Activated CD4-positive, alpha-beta memory T cell treated with anti-CD3 and anti-CD28 coated beads for 36 hours (primary cell): ENCODE measurements at regions not wholly inside any gene's neighbourhood (a gene's known extent, or its start where the extent isn't known, plus 50 kb on each side); places are given as distances from the start of the nearest gene placed in this dataset.

Experiments used
- CTCF ChIA-PET: fragments of 350-600 bp; sonication (Branson Sonifier 250); formaldehyde crosslinking; loops from one replicate; lab custom pipeline; 2021; ENCODE audit warnings: antibody characterized with exemption, inconsistent platforms; lab: Charles Lee
- POLR2A ChIA-PET: fragments of 350-600 bp; sonication (Branson Sonifier 250); formaldehyde crosslinking; loops from one replicate; lab custom pipeline; 2021; ENCODE audit warnings: antibody characterized with exemption; lab: Charles Lee
- DNase-seq: peaks from one replicate; pipeline ENCODE4 v3.0.0-alpha.2; 2020
- H3K27ac Mint-ChIP-seq: one replicate; pipeline ENCODE4 v1.8.0; 2021; ENCODE audit warnings: mixed read lengths
- H3K27me3 Mint-ChIP-seq: one replicate; pipeline ENCODE4 v1.8.0; 2021; ENCODE audit warnings: mixed read lengths
- H3K36me3 Mint-ChIP-seq: one replicate; pipeline ENCODE4 v1.8.0; 2021; ENCODE audit warnings: mixed read lengths
- H3K4me1 Mint-ChIP-seq: one replicate; pipeline ENCODE4 v1.8.0; 2021; ENCODE audit warnings: low read depth, mixed read lengths
- H3K4me3 Mint-ChIP-seq: one replicate; pipeline ENCODE4 v1.8.0; 2021; ENCODE audit warnings: mild to moderate bottlenecking, mixed read lengths
- H3K9me3 Mint-ChIP-seq: one replicate; pipeline ENCODE4 v1.8.0; 2021; ENCODE audit warnings: mixed read lengths
- intact Hi-C: fragments of 100-400 bp; cut with micrococcal nuclease; formaldehyde crosslinking; loops from one replicate; pipeline ENCODE4 v1.15.1; 2023

- ChIA-PET CTCF (no interaction called here), POLR2A (no interaction called here)
- no peaks in the 10 kb centered on the region for H3K36me3 Mint-ChIP-seq
These were observed 1461.6 kb downstream of the BRD1 start for GRCh38 chr22:48366056-48366455.

GRCh38 chr22:48365386-48365785, 1462.3 kb downstream of the BRD1 start:
- no peaks in the 10 kb centered on the region for H3K36me3 Mint-ChIP-seq
- intact Hi-C loops = no loop called here
- CTCF ChIA-PET = no interaction called here
- H3K27me3 Mint-ChIP-seq = no peaks in the 10 kb centered on the region
- H3K9me3 Mint-ChIP-seq = no peaks in the 10 kb centered on the region
- H3K4me1 Mint-ChIP-seq = no peaks in the 10 kb centered on the region
- POLR2A ChIA-PET = no interaction called here
- H3K27ac Mint-ChIP-seq = no peak overlapping the region
- DNase-seq = no peak
- H3K4me3 Mint-ChIP-seq = no peak overlapping the region

More at GRCh38 chr22:48366056-48366455, 1461.6 kb downstream of the BRD1 start:
- no peaks in the 10 kb centered on the region for H3K9me3 Mint-ChIP-seq
- H3K4me3 Mint-ChIP-seq = no peak overlapping the region
- H3K27me3 Mint-ChIP-seq = no peaks in the 10 kb centered on the region
- H3K4me1 Mint-ChIP-seq = no peaks in the 10 kb centered on the region
- intact Hi-C loops = no loop called here
- no peak overlapping the region for H3K27ac Mint-ChIP-seq
- no peak for DNase-seq

DNA sequence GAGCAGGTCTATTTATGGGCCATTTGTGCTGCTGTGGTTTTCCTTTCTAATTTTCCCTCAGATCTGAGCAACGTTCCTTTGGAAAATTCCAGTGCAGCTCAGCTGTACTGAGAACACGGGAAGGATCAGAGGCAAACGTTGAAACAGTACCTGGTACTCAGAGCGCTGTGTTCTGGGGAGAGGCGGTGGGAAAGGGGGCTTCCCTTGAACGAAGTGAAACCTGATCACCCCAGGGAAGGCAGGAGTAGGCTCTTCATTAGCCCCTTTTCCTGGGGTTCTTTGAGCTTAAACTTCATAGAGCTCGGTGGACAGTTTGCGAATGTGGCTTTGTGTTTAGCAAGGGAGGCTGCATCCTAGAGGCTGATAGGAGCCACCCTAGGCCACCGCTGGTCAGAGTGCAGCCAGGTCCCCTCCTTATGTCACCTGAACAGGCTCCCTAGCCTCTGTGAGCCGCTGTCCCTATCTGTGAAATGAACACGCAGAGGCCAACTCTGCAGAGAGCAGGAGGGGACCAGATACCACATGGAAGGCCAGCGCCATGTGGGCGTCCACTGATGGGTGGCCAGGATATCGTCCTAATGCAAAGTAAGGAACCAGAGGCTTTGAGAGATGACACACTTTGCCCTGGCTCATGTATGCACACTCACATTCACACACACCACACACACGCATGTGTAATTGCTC, 1464.8 kb downstream of the BRD1 start:
- Mint-ChIP-seq H3K9me3 (no peaks in the 10 kb centered on the region), H3K27me3 (no peaks in the 10 kb centered on the region), H3K27ac (no peak overlapping the region), H3K4me1 (no peaks in the 10 kb centered on the region), H3K4me3 (no peak overlapping the region), H3K36me3 (no peaks in the 10 kb centered on the region)
- no peak for DNase-seq
- POLR2A ChIA-PET = no interaction called here
- CTCF ChIA-PET = no interaction called here
- intact Hi-C loops = no loop called here

GRCh38 chr22:48361099-48361639, 1466.5 kb downstream of the BRD1 start:
- intact Hi-C loops = no loop called here
- ChIA-PET POLR2A (no interaction called here), CTCF (no interaction called here)
- Mint-ChIP-seq H3K27ac (no peak overlapping the region), H3K36me3 (no peaks in the 10 kb centered on the region), H3K9me3 (no peaks in the 10 kb centered on the region), H3K4me3 (no peak overlapping the region), H3K27me3 (peaks cover 6% of the 10 kb centered on the region), H3K4me1 (no peaks in the 10 kb centered on the region)
- no peak for DNase-seq

DNA sequence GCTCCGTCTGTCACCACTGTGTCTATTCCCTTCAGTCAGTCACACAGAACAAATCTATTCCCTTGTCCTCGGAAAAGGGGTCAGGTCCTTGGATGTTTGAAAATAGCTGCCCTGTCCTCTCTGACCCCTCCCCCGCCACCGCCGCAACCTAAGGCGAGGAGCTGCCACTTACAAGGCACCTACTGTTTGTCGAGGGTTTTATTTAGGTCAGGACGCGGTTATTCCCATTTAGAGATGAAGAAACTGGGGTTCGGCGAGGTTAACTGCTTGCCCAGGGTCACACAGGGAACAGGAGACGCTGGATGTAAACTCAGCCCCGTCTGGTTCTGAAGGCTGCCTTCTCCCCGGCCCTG, 1468.1 kb downstream of the BRD1 start:
- intact Hi-C loops = no loop called here
- no peak overlapping the region for H3K27ac Mint-ChIP-seq
- H3K4me3 Mint-ChIP-seq = no peak overlapping the region
- H3K27me3 Mint-ChIP-seq = peaks cover 7% of the 10 kb centered on the region
- H3K9me3 Mint-ChIP-seq = no peaks in the 10 kb centered on the region
- ChIA-PET POLR2A (no interaction called here), CTCF (no interaction called here)
- H3K4me1 Mint-ChIP-seq = no peaks in the 10 kb centered on the region
- DNase-seq = no peak
- H3K36me3 Mint-ChIP-seq = no peaks in the 10 kb centered on the region

DNA sequence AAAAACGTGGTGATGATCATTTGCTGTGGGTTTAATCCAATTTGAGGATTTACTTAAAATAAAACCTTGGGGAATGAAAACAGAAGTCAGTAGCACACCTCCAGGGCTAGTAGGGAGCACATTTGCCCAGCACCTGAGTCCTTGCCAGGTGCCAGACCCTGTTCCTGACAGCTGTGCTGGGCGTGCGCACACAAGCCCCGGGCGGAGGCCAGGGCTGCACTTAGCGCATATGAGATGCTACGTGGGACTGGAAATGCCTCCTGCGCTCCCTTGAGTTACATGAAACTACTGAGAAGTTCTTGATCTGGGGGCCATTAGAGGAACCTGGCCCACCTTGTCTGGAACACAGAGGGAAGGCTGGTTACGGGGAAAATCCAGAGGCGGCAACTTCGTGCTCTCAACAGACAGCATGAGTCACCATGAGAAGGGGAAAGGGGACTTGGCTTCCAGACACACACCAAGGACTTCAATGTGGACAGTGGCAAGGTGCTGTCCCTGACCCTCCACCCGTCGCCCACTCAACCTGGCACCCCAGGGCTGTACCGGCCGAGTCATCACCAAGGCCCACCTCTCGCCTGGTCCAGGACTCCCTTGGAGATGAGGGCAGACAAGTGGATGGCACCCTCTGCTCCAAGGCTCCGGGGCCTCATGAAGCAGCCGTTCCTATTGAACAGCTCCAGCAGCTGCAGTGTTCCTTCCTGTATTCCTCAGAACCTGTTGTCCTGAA, 1468.6 kb downstream of the BRD1 start:
- H3K4me3 Mint-ChIP-seq = no peak overlapping the region
- CTCF ChIA-PET = no interaction called here
- no peaks in the 10 kb centered on the region for H3K36me3 Mint-ChIP-seq
- no peak overlapping the region for H3K27ac Mint-ChIP-seq
- no peaks in the 10 kb centered on the region for H3K9me3 Mint-ChIP-seq
- H3K27me3 Mint-ChIP-seq = peaks cover 7% of the 10 kb centered on the region
- POLR2A ChIA-PET = no interaction called here
- no peaks in the 10 kb centered on the region for H3K4me1 Mint-ChIP-seq
- no peak for DNase-seq
- intact Hi-C loops = no loop called here

- ChIA-PET CTCF (no interaction called here), POLR2A (no interaction called here)
- H3K27ac Mint-ChIP-seq = no peak overlapping the region
These were observed 1469.7 kb downstream of the BRD1 start for GRCh38 chr22:48357961-48358360.

DNA sequence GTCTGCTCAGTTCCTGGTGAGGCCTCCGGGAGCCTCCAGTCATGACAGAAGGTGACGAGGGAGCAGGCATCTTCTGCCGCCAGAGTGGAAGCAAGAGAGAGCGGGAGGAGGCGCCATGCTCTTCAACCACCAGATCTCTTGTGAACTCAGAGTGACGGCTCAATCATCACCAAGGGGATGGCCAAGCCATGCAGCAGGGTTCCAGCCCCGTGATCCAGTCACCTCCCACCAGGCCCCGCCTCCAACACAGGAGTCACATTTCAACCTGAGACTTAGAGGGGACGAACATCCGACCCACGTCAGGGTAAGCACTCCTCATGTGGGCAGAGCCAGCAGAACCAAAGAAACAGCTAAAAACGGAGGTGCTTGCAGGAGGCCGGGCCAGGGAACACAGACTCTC, 1470.5 kb downstream of the BRD1 start:
- H3K9me3 Mint-ChIP-seq = no peaks in the 10 kb centered on the region
- no peak for DNase-seq
- CTCF ChIA-PET = no interaction called here

More at GRCh38 chr22:48357961-48358360, 1469.7 kb downstream of the BRD1 start:
- Mint-ChIP-seq H3K36me3 (no peaks in the 10 kb centered on the region), H3K4me1 (no peaks in the 10 kb centered on the region), H3K27me3 (peaks cover 7% of the 10 kb centered on the region), H3K9me3 (no peaks in the 10 kb centered on the region), H3K4me3 (no peak overlapping the region)
- intact Hi-C loops = no loop called here
- no peak for DNase-seq

DNA sequence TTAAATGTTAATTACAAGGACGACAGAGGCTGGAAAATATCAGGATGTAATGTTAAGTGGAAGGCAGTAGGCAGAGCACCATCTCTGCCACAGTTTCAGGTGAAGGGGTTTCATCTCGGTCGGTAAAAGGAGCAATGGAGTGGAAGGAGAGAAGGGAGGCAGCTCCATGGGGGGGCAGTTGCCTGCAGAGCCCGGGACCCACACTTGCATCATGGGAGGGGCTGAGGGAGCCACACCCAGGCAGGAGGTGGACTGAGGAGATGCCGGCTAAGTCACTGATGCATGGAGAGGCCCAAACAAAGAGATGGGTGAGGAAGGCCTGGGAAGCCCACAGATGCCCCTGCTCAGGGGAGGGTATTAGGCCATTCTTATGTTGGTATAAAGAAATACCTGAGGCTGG, 1470.9 kb downstream of the BRD1 start:
- Mint-ChIP-seq H3K9me3 (no peaks in the 10 kb centered on the region), H3K4me3 (no peak overlapping the region), H3K27me3 (peaks cover 7% of the 10 kb centered on the region), H3K4me1 (no peaks in the 10 kb centered on the region), H3K36me3 (no peaks in the 10 kb centered on the region), H3K27ac (no peak overlapping the region)
- DNase-seq = no peak
- ChIA-PET POLR2A (no interaction called here), CTCF (no interaction called here)
- intact Hi-C loops = no loop called here

More for the DNA sequence above, 1470.5 kb downstream of the BRD1 start:
- Mint-ChIP-seq H3K4me3 (no peak overlapping the region), H3K27me3 (peaks cover 7% of the 10 kb centered on the region), H3K27ac (no peak overlapping the region), H3K4me1 (no peaks in the 10 kb centered on the region), H3K36me3 (no peaks in the 10 kb centered on the region)
- POLR2A ChIA-PET = no interaction called here
- intact Hi-C loops = no loop called here

- no peak overlapping the region for H3K4me3 Mint-ChIP-seq
- peaks cover 9% of the 10 kb centered on the region for H3K27me3 Mint-ChIP-seq
- H3K36me3 Mint-ChIP-seq = no peaks in the 10 kb centered on the region
- ChIA-PET POLR2A (no interaction called here), CTCF (no interaction called here)
- no peaks in the 10 kb centered on the region for H3K4me1 Mint-ChIP-seq
- no peak overlapping the region for H3K27ac Mint-ChIP-seq
- no peak for DNase-seq
- H3K9me3 Mint-ChIP-seq = no peaks in the 10 kb centered on the region
- intact Hi-C loops = no loop called here
These were observed 1473.6 kb downstream of the BRD1 start for GRCh38 chr22:48354096-48354495.

DNA sequence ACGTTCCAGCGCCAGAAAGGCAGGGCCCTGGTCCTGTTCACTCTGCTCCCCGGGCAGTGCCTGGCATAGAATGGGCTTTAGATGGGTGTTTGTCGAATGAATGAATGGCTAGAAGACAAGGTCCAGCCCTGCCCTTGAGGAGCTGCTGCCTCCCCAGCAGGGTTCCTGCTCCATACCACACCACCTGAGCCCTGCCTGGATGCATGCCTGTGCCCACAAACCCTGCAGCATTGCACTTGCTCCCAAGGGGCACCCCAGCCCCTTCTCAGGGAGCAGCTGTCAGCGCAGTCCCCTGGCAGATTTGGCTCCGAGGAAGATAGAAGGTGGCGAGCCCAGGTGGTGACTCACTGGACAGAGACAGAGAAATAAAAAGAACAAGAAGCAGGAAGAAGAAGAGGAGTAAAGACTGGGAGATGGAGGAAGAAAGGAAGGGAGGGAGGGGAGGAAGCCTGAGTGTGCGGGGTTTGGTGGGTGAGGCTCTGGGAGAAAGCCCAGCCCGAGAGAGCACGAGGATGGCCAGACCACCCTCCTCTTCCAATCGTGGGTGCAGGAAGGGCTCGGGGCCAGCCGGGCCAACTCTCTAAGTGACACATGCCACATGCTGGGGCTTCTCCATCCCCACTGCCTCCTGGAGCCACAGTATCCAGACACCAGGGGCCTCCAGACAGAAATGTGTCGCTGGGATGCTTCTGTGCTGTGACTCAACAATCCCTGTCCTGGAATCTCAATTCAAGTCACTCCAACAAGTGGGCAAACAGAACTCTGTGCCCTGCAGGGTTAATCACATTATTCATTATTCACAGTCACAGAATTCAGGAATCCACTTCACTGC, 1474.3 kb downstream of the BRD1 start:
- CTCF ChIA-PET = no interaction called here
- no peaks in the 10 kb centered on the region for H3K4me1 Mint-ChIP-seq
- no peak for DNase-seq
- no peaks in the 10 kb centered on the region for H3K36me3 Mint-ChIP-seq
- peaks cover 9% of the 10 kb centered on the region for H3K27me3 Mint-ChIP-seq
- no peaks in the 10 kb centered on the region for H3K9me3 Mint-ChIP-seq
- intact Hi-C loops = no loop called here
- no peak overlapping the region for H3K4me3 Mint-ChIP-seq
- POLR2A ChIA-PET = no interaction called here
- no peak overlapping the region for H3K27ac Mint-ChIP-seq

GRCh38 chr22:48352086-48352911, 1475.4 kb downstream of the BRD1 start:
- ChIA-PET CTCF (no interaction called here), POLR2A (no interaction called here)
- H3K27me3 Mint-ChIP-seq = peaks cover 8% of the 10 kb centered on the region
- no peak for DNase-seq
- H3K36me3 Mint-ChIP-seq = no peaks in the 10 kb centered on the region
- intact Hi-C loops = no loop called here
- no peak overlapping the region for H3K4me3 Mint-ChIP-seq
- no peaks in the 10 kb centered on the region for H3K9me3 Mint-ChIP-seq
- H3K4me1 Mint-ChIP-seq = no peaks in the 10 kb centered on the region
- H3K27ac Mint-ChIP-seq = no peak overlapping the region
